ENCODE measurements at regions not wholly inside any gene's neighbourhood (a gene's known extent, or its start where the extent isn't known, plus 50 kb on each side); places are given as distances from the start of the nearest gene placed in this dataset.
"Not testable (repeated sequence)": the region's sequence is repeated elsewhere in the genome, so short reads cannot be mapped to it uniquely, and the experiment has no call there.

DNA sequence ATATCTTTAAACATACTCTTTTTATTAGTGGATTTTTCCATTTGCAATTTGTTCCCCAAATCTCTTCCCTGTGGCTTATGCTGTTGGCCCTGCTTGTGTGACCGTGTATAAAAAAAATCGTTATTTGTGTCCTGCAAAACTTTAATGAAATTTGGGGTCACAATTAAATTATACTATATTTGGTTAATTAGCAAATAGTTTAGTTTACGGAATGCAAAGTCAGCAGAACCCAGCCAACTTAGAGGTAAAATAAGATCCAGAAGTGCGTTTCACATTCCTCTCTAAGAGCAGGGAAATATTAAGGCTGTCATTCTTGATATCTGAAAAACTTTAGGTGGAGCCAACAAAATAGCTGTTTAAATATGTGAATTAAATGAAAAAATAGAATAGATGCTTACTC is 2023.5 kb upstream of the WWC1 start:
- no peak for DNase-seq

DNA sequence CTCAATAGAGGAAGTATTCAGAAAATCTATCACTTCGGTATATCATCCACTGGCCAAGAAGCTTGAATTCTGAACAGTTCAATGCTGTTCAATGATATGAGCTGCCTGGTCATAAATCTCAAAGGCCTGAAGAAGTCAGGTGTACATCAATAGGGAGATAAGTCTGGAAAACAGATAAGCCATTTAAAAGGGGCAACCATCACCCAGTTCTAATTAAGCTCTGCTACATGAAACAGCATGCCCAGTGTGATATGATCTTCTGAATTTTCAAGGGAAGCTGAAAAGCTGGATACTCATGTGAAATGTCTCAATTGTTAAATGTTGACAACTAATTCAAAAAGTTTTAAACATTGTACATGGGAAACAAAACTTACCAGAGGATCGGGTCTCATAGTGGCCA is 2020.7 kb upstream of the WWC1 start:
- DNase-seq: no peak

- no peak for DNase-seq
These were observed 2015.4 kb upstream of the WWC1 start for GRCh38 chr5:166276006-166276405.

- no peak for DNase-seq
These were observed 2011.6 kb upstream of the WWC1 start for GRCh38 chr5:166279828-166280227.

- no peak for DNase-seq
These were observed 2010.0 kb upstream of the WWC1 start for GRCh38 chr5:166281433-166281832.

DNA sequence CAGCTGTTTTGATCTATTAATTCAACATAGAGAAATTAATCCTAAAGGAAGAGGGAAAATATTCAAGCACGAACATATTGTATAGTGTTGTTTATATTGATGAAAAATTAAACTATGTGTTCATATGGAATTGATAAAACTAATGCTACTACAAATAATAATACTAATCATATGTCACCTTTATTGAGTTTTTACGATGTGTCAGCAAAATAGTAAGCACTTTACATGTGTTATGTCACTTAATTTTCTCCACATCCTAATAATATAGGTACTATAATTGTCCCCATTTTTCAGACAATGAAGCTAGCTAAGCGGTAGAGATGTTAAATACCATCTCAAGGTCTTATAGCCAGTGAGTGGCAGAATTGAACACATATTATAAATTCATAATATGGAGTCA is 2008.5 kb upstream of the WWC1 start:
- DNase-seq: no peak

GRCh38 chr5:166285361-166285760 is 2006.1 kb upstream of the WWC1 start:
- no peak for DNase-seq

GRCh38 chr5:166286832-166287231 is 2004.6 kb upstream of the WWC1 start:
- no peak for DNase-seq

DNA sequence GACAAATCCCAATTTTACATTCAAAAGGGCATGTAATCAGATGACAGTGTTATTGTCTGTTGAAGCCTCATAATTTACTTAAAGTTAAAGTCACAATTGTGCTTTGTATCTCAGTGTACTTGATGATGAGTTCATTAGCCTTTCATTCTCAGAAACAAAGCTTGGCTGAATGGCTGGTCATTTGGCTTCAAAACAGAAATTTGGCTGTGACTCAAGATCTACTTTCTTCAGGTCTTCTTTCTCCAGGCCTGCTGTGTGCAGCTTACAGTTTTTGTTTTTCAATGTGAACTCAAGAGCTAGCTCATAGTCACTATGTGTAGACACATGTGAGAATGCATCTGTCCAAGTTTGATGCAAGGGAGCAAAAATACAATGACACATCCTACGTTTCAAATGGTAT is 2003.6 kb upstream of the WWC1 start:
- no peak for DNase-seq

DNA sequence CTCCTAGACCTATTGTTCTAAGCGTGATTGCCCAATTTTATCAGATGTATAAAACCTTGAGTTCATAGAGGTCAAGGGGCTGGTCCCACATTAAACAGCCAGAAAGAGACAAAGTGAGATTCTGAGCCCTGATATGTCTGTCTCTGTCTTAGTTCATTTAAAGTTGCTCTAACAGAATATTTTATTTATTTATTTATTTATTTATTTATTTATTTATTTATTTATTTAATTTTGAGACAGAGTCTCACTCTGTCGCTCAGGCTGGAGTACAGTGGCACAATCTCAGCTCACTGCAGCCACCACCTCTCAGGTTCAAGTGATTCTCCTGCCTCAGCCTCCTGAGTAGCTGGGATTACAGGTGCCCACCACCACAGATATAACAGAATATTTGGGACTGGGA is 1999.6 kb upstream of the WWC1 start:
- DNase-seq: not testable (repeated sequence)

- DNase-seq: no peak
These were observed 1997.6 kb upstream of the WWC1 start for GRCh38 chr5:166293892-166294291.

DNA sequence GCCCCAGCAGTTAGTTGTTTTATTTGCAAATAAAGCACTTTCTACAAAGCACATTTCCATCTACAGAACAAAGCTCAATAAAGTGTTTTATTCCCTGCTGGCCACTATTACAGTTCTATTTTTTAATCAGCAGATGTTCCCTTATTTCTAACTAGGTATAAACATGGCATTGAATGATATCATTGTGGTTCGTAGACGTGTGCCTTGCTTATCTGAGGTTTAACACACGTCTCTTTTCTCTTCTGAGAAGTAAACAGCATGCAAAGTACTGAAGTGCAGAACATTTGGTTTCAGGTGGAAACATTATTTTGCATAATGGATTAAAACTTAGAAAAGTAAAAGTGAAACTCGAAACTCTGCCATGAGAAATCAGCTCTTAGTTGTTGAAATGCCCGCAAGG is 1989.3 kb upstream of the WWC1 start:
- DNase-seq: no peak

GRCh38 chr5:166317425-166317824 is 1974.0 kb upstream of the WWC1 start:
- DNase-seq: no peak

GRCh38 chr5:166320920-166321480 is 1970.4 kb upstream of the WWC1 start:
- DNase-seq: no peak

- DNase-seq: no peak
These were observed 1967.1 kb upstream of the WWC1 start for GRCh38 chr5:166324372-166324771.

- DNase-seq: no peak
These were observed 1962.2 kb upstream of the WWC1 start for GRCh38 chr5:166329149-166329800.

DNA sequence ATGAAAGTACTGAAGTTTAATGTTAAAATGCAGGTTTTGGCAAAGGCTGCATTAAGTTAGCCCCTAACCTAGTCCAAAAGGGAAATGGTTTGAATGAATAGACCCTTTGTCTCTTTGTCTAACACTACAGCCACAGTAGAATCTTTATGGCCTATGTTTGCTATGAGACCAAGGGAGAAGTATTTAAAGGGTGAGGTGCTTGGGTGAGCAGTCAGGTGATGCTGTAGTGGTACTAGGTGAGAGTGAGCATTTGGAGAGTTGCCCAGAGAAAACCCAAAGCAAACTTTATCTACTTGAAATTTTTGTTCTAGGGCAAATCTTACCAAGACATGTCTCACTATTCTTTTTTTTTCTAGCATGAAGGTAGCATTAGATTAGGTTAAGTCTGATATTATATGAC is 1961.4 kb upstream of the WWC1 start:
- DNase-seq: no peak

- no peak for DNase-seq
These were observed 1959.9 kb upstream of the WWC1 start for GRCh38 chr5:166331521-166331920.

DNA sequence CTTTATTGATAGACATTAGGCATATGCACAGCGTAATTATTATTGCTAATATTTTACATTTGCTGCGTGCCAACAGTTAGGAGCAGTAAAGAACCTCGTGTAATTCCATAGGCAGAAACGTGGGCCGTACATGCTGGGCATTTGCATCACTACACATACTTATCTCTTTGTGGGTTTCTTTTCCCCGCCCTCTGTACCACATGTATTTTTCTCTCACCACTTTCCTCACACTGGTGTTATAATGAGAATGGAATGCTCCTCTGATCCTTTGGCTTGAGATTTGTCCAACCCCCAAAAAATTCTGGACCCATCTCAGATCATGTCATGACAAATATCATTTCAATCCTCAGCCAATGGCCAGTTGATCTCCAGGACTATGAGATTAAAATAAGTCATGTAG is 1952.6 kb upstream of the WWC1 start:
- no peak for DNase-seq

GRCh38 chr5:166340039-166340438 is 1951.4 kb upstream of the WWC1 start:
- no peak for DNase-seq

GRCh38 chr5:166341740-166342337 is 1949.6 kb upstream of the WWC1 start:
- DNase-seq: no peak

GRCh38 chr5:166342402-166342801 is 1949.0 kb upstream of the WWC1 start:
- no peak for DNase-seq

GRCh38 chr5:166346726-166347374 is 1944.6 kb upstream of the WWC1 start:
- no peak for DNase-seq

DNA sequence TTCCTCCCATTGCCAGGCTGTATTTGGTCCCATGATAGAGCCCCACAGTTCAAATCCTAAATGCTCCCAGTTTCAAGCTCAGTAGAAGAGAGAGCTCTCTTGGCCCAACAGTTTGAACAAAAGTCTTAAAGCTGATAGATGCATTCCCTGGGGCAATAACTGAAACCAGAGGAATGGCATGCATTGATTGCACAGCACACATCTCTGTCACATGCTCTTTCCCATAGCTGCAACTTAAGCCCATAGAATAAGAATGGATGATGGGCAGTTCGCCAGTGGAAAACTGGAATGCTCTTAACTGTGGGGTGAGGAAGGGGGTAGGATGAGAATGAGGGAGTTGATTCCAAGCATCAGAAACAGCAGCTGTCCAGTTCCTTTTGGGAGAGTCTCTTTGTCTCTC is 1942.4 kb upstream of the WWC1 start:
- DNase-seq: no peak
